WTC11 (cell line): ENCODE measurements at regions not wholly inside any gene's neighbourhood (a gene's known extent, or its start where the extent isn't known, plus 50 kb on each side); places are given as distances from the start of the nearest gene placed in this dataset.
"Not testable (repeated sequence)": the region's sequence is repeated elsewhere in the genome, so short reads cannot be mapped to it uniquely, and the experiment has no call there.

Source experiments
- ATAC-seq: fragments of 200-7000 bp; cut with Tn5 transposase; 2 replicates; pipeline ENCODE4 v1.10.0; 2021; ENCODE audit warnings: mild to moderate bottlenecking, moderate library complexity
- CTCF ChIA-PET: fragments of 300-600 bp; sonication (Branson Sonifier 250); formaldehyde crosslinking; loops from one replicate; lab custom pipeline; 2021; ENCODE audit warnings: antibody characterized with exemption; lab: Charles Lee
- POLR2A ChIA-PET: fragments of 350-600 bp; sonication (Branson Sonifier 250); formaldehyde crosslinking; loops from one replicate; lab custom pipeline; 2021; ENCODE audit warnings: antibody characterized with exemption; lab: Charles Lee
- DNase-seq: peaks from one replicate; pipeline ENCODE4 v3.0.0; 2021; ENCODE audit warnings: low spot score
- H3K27ac Mint-ChIP-seq: 2 replicates; pipeline ENCODE4 v1.8.0; 2021; ENCODE audit warnings: mixed read lengths
- H3K27me3 Mint-ChIP-seq: 2 replicates; pipeline ENCODE4 v1.8.0; 2021; ENCODE audit warnings: low read depth, mild to moderate bottlenecking, moderate library complexity, mixed read lengths
- H3K36me3 Mint-ChIP-seq: 2 replicates; pipeline ENCODE4 v1.8.0; 2021; ENCODE audit warnings: mixed read lengths
- H3K4me1 Mint-ChIP-seq: 2 replicates; pipeline ENCODE4 v1.8.0; 2022; ENCODE audit warnings: mixed read lengths
- H3K4me3 Mint-ChIP-seq: 2 replicates; pipeline ENCODE4 v1.8.0; 2021; ENCODE audit warnings: mild to moderate bottlenecking, moderate library complexity, mixed read lengths
- H3K9me3 Mint-ChIP-seq: 2 replicates; pipeline ENCODE4 v1.8.0; 2021; ENCODE audit warnings: mixed read lengths
- CBFB ChIP-seq: sonication (generic); formaldehyde crosslinking; IDR thresholded peaks from 2 replicates; pipeline ENCODE4 v1.8.1; 2022; ENCODE audit warnings: mild to moderate bottlenecking, low read depth, missing genetic modification reagents
- CDX4 ChIP-seq: fragments of 250-450 bp; sonication (Bioruptor Pico); IDR thresholded peaks from 2 replicates; pipeline ENCODE4 v1.9.0; 2021; ENCODE audit warnings: moderate library complexity, mild to moderate bottlenecking, inconsistent platforms, borderline replicate concordance
- CREM ChIP-seq: sonication (generic); formaldehyde crosslinking; IDR thresholded peaks from 2 replicates; pipeline ENCODE4 v1.8.1; 2022; ENCODE audit warnings: mild to moderate bottlenecking, missing genetic modification reagents, moderate library complexity
- E2F1 ChIP-seq: sonication (generic); formaldehyde crosslinking; IDR thresholded peaks from 2 replicates; pipeline ENCODE4 v1.8.0; 2022; ENCODE audit warnings: mild to moderate bottlenecking, missing genetic modification reagents
- E2F4 ChIP-seq: sonication (generic); formaldehyde crosslinking; IDR thresholded peaks from 2 replicates; pipeline ENCODE4 v1.8.1; 2022; ENCODE audit warnings: low read depth, mild to moderate bottlenecking, moderate library complexity, missing genetic modification reagents, borderline replicate concordance
- ELF4 ChIP-seq: sonication (generic); formaldehyde crosslinking; IDR thresholded peaks from 2 replicates; pipeline ENCODE4 v1.8.1; 2022; ENCODE audit warnings: low read depth, mild to moderate bottlenecking, moderate library complexity, missing genetic modification reagents
- FOXJ3 ChIP-seq: sonication (generic); formaldehyde crosslinking; IDR thresholded peaks from 2 replicates; pipeline ENCODE4 v1.9.0; 2021; ENCODE audit warnings: missing genetic modification reagents, mild to moderate bottlenecking, borderline replicate concordance
- FOXK1 ChIP-seq: sonication (generic); formaldehyde crosslinking; IDR thresholded peaks from 2 replicates; pipeline ENCODE4 v1.8.0; 2022; ENCODE audit warnings: mild to moderate bottlenecking, moderate library complexity, missing genetic modification reagents
- FOXP1 ChIP-seq: sonication (generic); formaldehyde crosslinking; IDR thresholded peaks from 2 replicates; pipeline ENCODE4 v1.8.0; 2022; ENCODE audit warnings: missing genetic modification reagents, mild to moderate bottlenecking, moderate library complexity, borderline replicate concordance
- IRF2 ChIP-seq: sonication (generic); formaldehyde crosslinking; IDR thresholded peaks from 2 replicates; pipeline ENCODE4 v1.8.0; 2022; ENCODE audit warnings: low read depth, missing genetic modification reagents, borderline replicate concordance
- MYBL2 ChIP-seq: sonication (generic); formaldehyde crosslinking; IDR thresholded peaks from 2 replicates; pipeline ENCODE4 v1.8.1; 2023; ENCODE audit warnings: mild to moderate bottlenecking, moderate library complexity, missing genetic modification reagents
- NFE2L1 ChIP-seq: sonication (generic); formaldehyde crosslinking; IDR thresholded peaks from 2 replicates; pipeline ENCODE4 v1.8.1; 2023; ENCODE audit warnings: missing genetic modification reagents
- ZBTB21 ChIP-seq: sonication (generic); formaldehyde crosslinking; IDR thresholded peaks from 2 replicates; pipeline ENCODE4 v1.8.1; 2023; ENCODE audit warnings: mild to moderate bottlenecking, missing genetic modification reagents, borderline replicate concordance
- ZNF138 ChIP-seq: sonication (generic); formaldehyde crosslinking; conservative IDR thresholded peaks from 2 replicates; pipeline ENCODE4 v1.8.1; 2022; ENCODE audit warnings: mild to moderate bottlenecking, moderate library complexity, missing genetic modification reagents
- ZNF232 ChIP-seq: sonication (generic); formaldehyde crosslinking; IDR thresholded peaks from 2 replicates; pipeline ENCODE4 v1.8.0; 2022; ENCODE audit warnings: mild to moderate bottlenecking, missing genetic modification reagents
- ZNF281 ChIP-seq: sonication (generic); formaldehyde crosslinking; IDR thresholded peaks from 2 replicates; pipeline ENCODE4 v1.8.0; 2023; ENCODE audit warnings: mild to moderate bottlenecking, missing genetic modification reagents
- ZSCAN18 ChIP-seq: fragments of 250-450 bp; sonication (Bioruptor Pico); IDR thresholded peaks from 2 replicates; pipeline ENCODE4 v2.1.2; 2022; ENCODE audit warnings: mild to moderate bottlenecking, moderate library complexity

- TF ChIP-seq IRF2 (no peak), MYBL2 (CRISPR knock-in tag) (no peak), E2F1 (CRISPR knock-in tag) (no peak), ELF4 (no peak), FOXK1 (CRISPR knock-in tag) (no peak), FOXP1 (CRISPR knock-in tag) (no peak), ZBTB21 (no peak)
Observed at GRCh38 chr9:75499812-75500211, 390.7 kb upstream of the PCSK5 start (continued).

- Mint-ChIP-seq H3K27ac (no peak overlapping the region), H3K4me3 (no peak overlapping the region), H3K27me3 (no peaks in the 10 kb centered on the region), H3K4me1 (no peaks in the 10 kb centered on the region)
- no peak for ATAC-seq
- POLR2A ChIA-PET, result no interaction called here
- TF ChIP-seq CDX4 (CRISPR knock-in tag), result no peak
- no peak for TF ChIP-seq NFE2L1
- TF ChIP-seq FOXJ3 (CRISPR knock-in tag), result no peak
- no peak for TF ChIP-seq E2F4 (CRISPR knock-in tag)
- no peak for TF ChIP-seq ZNF281
- TF ChIP-seq CBFB (CRISPR knock-in tag), result no peak
- TF ChIP-seq ZNF232 (CRISPR knock-in tag), result no peak
- no peak for TF ChIP-seq CREM (CRISPR knock-in tag)
- no peak for TF ChIP-seq ZNF138
- no peak for TF ChIP-seq ZSCAN18 (CRISPR knock-in tag)
- TF ChIP-seq, all 79 proteins: peak for 0
- Mint-ChIP-seq H3K36me3 (no peaks in the 10 kb centered on the region), H3K9me3 (no peaks in the 10 kb centered on the region)
- CTCF ChIA-PET, result no interaction called here
- no peak for DNase-seq
Observed at GRCh38 chr9:75500479-75500878, 390.0 kb upstream of the PCSK5 start.

GRCh38 chr9:75500940-75501339 lies 389.5 kb upstream of the PCSK5 start:
- H3K27ac Mint-ChIP-seq, CTCF ChIA-PET, H3K4me3 Mint-ChIP-seq, ATAC-seq, H3K27me3 Mint-ChIP-seq, H3K4me1 Mint-ChIP-seq, DNase-seq, H3K9me3 Mint-ChIP-seq, H3K36me3 Mint-ChIP-seq, POLR2A ChIA-PET: not testable (repeated sequence)
